ENCODE measurements at regions not wholly inside any gene's neighbourhood (a gene's known extent, or its start where the extent isn't known, plus 50 kb on each side); places are given as distances from the start of the nearest gene placed in this dataset.

- no peak for TF ChIP-seq POLR2AphosphoS2 (IDR thresholded peaks at IDR 0.05; ENCODE audit: low read depth, low read length)
- no peak for TF ChIP-seq E2F8 (IDR thresholded peaks at IDR 0.05; ENCODE audit: low read depth, partially characterized antibody)
- TF ChIP-seq IKZF1 (conservative IDR thresholded peaks at IDR 0.05): no peak
- TF ChIP-seq SUZ12 (IDR thresholded peaks at IDR 0.05; ENCODE audit: unreplicated experiment): no peak
- no peak for TF ChIP-seq MTA2 (IDR thresholded peaks at IDR 0.05; ENCODE audit: low read depth)
- TF ChIP-seq NRF1 (conservative IDR thresholded peaks at IDR 0.05; ENCODE audit: low read depth, low read length): no peak
- TF ChIP-seq ZNF592 (IDR thresholded peaks at IDR 0.05): no peak
- TF ChIP-seq RUNX3 (IDR thresholded peaks at IDR 0.05; ENCODE audit: low read length): no peak
Observed at GRCh38 chr1:219713981-219714381, 101.1 kb upstream of the ZC3H11B start (continued).

All from GM12878 (cell line).